A673 (cell line): ENCODE measurements at regions not wholly inside any gene's neighbourhood (a gene's known extent, or its start where the extent isn't known, plus 50 kb on each side); places are given as distances from the start of the nearest gene placed in this dataset.

Experiments used
- BruUV-seq: library from RNA; stranded (reverse); fragments of 400-500 nt; replicated peaks from 2 replicates; lab custom pipeline; 2021; lab: Mats Ljungman, UMichigan
- CTCF ChIA-PET: fragments of 300-600 bp; sonication (Branson Sonifier 250); formaldehyde crosslinking; loops from one replicate; lab custom pipeline; 2022; ENCODE audit warnings: antibody characterized with exemption; lab: Charles Lee
- POLR2A ChIA-PET: fragments of 300-600 bp; sonication (Branson Sonifier 250); formaldehyde crosslinking; loops from one replicate; lab custom pipeline; 2022; ENCODE audit warnings: antibody characterized with exemption; ENCODE audit not compliant: low non-redundant PET; lab: Charles Lee
- DNase-seq: peaks from one replicate; pipeline ENCODE4 v3.0.0-alpha.2; 2015; ENCODE audit warnings: low spot score
- H3K27ac ChIP-seq: fragments of 200-600 bp; sonication (generic); 2 replicates; pipeline ENCODE4 v1.5.1; 2016; ENCODE audit warnings: mixed run types, low read depth, mild to moderate bottlenecking, mixed read lengths, antibody characterized with exemption, low read length; ENCODE audit not compliant: poor library complexity, severe bottlenecking
- H3K27me3 ChIP-seq: fragments of 200-600 bp; sonication (generic); replicated peaks from 2 replicates; pipeline ENCODE4 v1.6.1; 2017; ENCODE audit warnings: mixed run types, low read depth, mild to moderate bottlenecking, mixed read lengths, antibody characterized with exemption, low read length; ENCODE audit not compliant: insufficient read depth, poor library complexity
- H3K36me3 ChIP-seq: fragments of 200-600 bp; sonication (generic); 2 replicates; pipeline ENCODE4 v1.6.1; 2016; ENCODE audit warnings: mixed run types, mild to moderate bottlenecking, mixed read lengths, antibody characterized with exemption, low read length; ENCODE audit not compliant: insufficient read depth, poor library complexity, severe bottlenecking
- H3K4me1 ChIP-seq: fragments of 200-600 bp; sonication (generic); 2 replicates; pipeline ENCODE4 v1.6.1; 2017; ENCODE audit warnings: mixed run types, mild to moderate bottlenecking, mixed read lengths, antibody characterized with exemption, low read length; ENCODE audit not compliant: insufficient read depth, poor library complexity, severe bottlenecking
- H3K4me3 ChIP-seq: fragments of 200-600 bp; sonication (generic); 2 replicates; pipeline ENCODE4 v1.5.1; 2016; ENCODE audit warnings: low read depth, mixed run types, mild to moderate bottlenecking, mixed read lengths, low read length; ENCODE audit not compliant: poor library complexity, severe bottlenecking
- H3K9me3 ChIP-seq: fragments of 200-600 bp; sonication (generic); 2 replicates; pipeline ENCODE4 v1.6.1; 2016; ENCODE audit warnings: mixed run types, low read depth, mild to moderate bottlenecking, mixed read lengths, antibody characterized with exemption, low read length; ENCODE audit not compliant: poor library complexity, severe bottlenecking
- CTCF ChIP-seq: fragments of 300-800, 200-600 bp; sonication (generic); conservative IDR thresholded peaks from 2 replicates; pipeline ENCODE4 v1.5.1; 2017; ENCODE audit warnings: low read depth, mild to moderate bottlenecking, antibody characterized with exemption, low read length, moderate library complexity, mixed read lengths
- EZH2 ChIP-seq: fragments of 200-600 bp; sonication (generic); IDR thresholded peaks from 2 replicates; pipeline ENCODE4 v1.6.1; 2017; ENCODE audit warnings: borderline replicate concordance, low read depth, mild to moderate bottlenecking, mixed read lengths, antibody characterized with exemption, low read length; ENCODE audit not compliant: poor library complexity, severe bottlenecking
- intact Hi-C: fragments of 100-400 bp; cut with micrococcal nuclease; formaldehyde crosslinking; loops from one replicate; pipeline ENCODE4 v1.10.0; 2022; ENCODE audit not compliant: unreplicated experiment

- Histone ChIP-seq H3K27ac (peak overlapping the region; percentile 69), H3K9me3 (no peaks in the 10 kb centered on the region), H3K27me3 (no peaks in the 10 kb centered on the region), H3K36me3 (no peaks in the 10 kb centered on the region), H3K4me3 (no peak overlapping the region), H3K4me1 (peaks cover 52% of the 10 kb centered on the region)
- POLR2A ChIA-PET = interaction anchor here (0.8 kb wide), 1 partner anchor 178 kb away, joined by 3 read pairs; no protein-coding TSS in a partner anchor
- peak; percentile 83 for DNase-seq
- CTCF ChIA-PET = no interaction called here
- no TSS peak for BruUV-seq
- TF ChIP-seq CTCF (no peak), EZH2 (no peak)
- intact Hi-C loops = loop anchor here (2.0 to 5.0 kb wide), 3 partner anchors 16 to 186 kb away; partner anchors contain the start of gene SNX18
These were observed 185.6 kb downstream of the SNX18 start for GRCh38 chr5:54703133-54703532.

GRCh38 chr5:54702470-54702869, 184.9 kb downstream of the SNX18 start:
- H3K27ac ChIP-seq = peak overlapping the region; percentile 69
- intact Hi-C loops = loop anchor here (2.0 to 5.0 kb wide), 3 partner anchors 16 to 185 kb away; partner anchors contain the start of gene SNX18
- H3K4me1 ChIP-seq = peaks cover 58% of the 10 kb centered on the region
- H3K27me3 ChIP-seq = no peaks in the 10 kb centered on the region
- DNase-seq = peak; percentile 93
- BruUV-seq = no TSS peak
- POLR2A ChIA-PET = no interaction called here
- H3K36me3 ChIP-seq = no peaks in the 10 kb centered on the region
- no peaks in the 10 kb centered on the region for H3K9me3 ChIP-seq
- no peak overlapping the region for H3K4me3 ChIP-seq
- CTCF ChIA-PET = no interaction called here
- no peak for TF ChIP-seq EZH2
- no peak for TF ChIP-seq CTCF

GRCh38 chr5:54700986-54701578, 183.5 kb downstream of the SNX18 start:
- CTCF ChIA-PET = no interaction called here
- POLR2A ChIA-PET = no interaction called here
- no peak overlapping the region for H3K4me3 ChIP-seq
- H3K4me1 ChIP-seq = peaks cover 68% of the 10 kb centered on the region
- no peaks in the 10 kb centered on the region for H3K9me3 ChIP-seq
- no TSS peak for BruUV-seq
- peak; percentile 87 for DNase-seq
- intact Hi-C loops = loop anchor here (5.0 kb wide), 2 partner anchors 44 to 184 kb away; partner anchors contain the start of gene SNX18
- peak overlapping the region; percentile 69 for H3K27ac ChIP-seq
- no peaks in the 10 kb centered on the region for H3K36me3 ChIP-seq
- H3K27me3 ChIP-seq = no peaks in the 10 kb centered on the region
- no peak for TF ChIP-seq CTCF
- no peak for TF ChIP-seq EZH2
